H1 (cell line): ENCODE measurements at regions not wholly inside any gene's neighbourhood (a gene's known extent, or its start where the extent isn't known, plus 50 kb on each side); places are given as distances from the start of the nearest gene placed in this dataset.

Experiments used
- CTCF ChIA-PET: fragments of 300-600 bp; sonication (Branson Sonifier 250); formaldehyde crosslinking; loops from one replicate; lab custom pipeline; 2021; ENCODE audit not compliant: partially characterized antibody; lab: Charles Lee
- POLR2A ChIA-PET: fragments of 300-600 bp; sonication (Branson Sonifier 250); formaldehyde crosslinking; loops from one replicate; lab custom pipeline; 2021; ENCODE audit warnings: inconsistent platforms; ENCODE audit not compliant: partially characterized antibody; lab: Charles Lee
- DNase-seq, 2 experiments: peaks; one replicate each; pipeline versions ENCODE4 v3.0.0 to v3.0.0-alpha.2; 2010 to 2022; ENCODE audit warnings: low spot score in 2 of 2, low read depth in 1 of 2, mixed read lengths in 1 of 2
- FAIRE-seq: peaks from 2 replicates; lab custom pipeline; 2011; peaks lifted over from hg19 to GRCh38; lab: Jason Lieb, UNC
- H2AFZ ChIP-seq: 2 replicates; pipeline ENCODE4 v1.8.1; 2012; ENCODE audit warnings: low read length, inconsistent platforms
- H2AK5ac ChIP-seq: 2 replicates; pipeline ENCODE4 v1.6.1; 2013; ENCODE audit warnings: low read depth, low read length
- H2BK120ac ChIP-seq: replicated peaks from 2 replicates; pipeline ENCODE3; 2013; ENCODE audit warnings: low read depth, low read length, inconsistent platforms
- H2BK12ac ChIP-seq: 2 replicates; pipeline ENCODE4 v1.6.1; 2013; ENCODE audit warnings: low read depth, low read length
- H2BK15ac ChIP-seq: 2 replicates; pipeline ENCODE4 v1.6.1; 2013; ENCODE audit warnings: low read length
- H2BK20ac ChIP-seq: 2 replicates; pipeline ENCODE4 v1.6.1; 2013; ENCODE audit warnings: low read length
- H2BK5ac ChIP-seq: 2 replicates; pipeline ENCODE4 v1.6.1; 2013; ENCODE audit warnings: low read depth, low read length
- H3K14ac ChIP-seq: 2 replicates; pipeline ENCODE4 v1.6.1; 2013; ENCODE audit warnings: inconsistent platforms; ENCODE audit not compliant: insufficient read length
- H3K18ac ChIP-seq: 2 replicates; pipeline ENCODE4 v1.6.1; 2013; ENCODE audit warnings: low read length; ENCODE audit errors: extremely low read depth
- H3K23ac ChIP-seq: 2 replicates; pipeline ENCODE4 v1.6.1; 2013; ENCODE audit warnings: inconsistent platforms; ENCODE audit not compliant: insufficient read length
- H3K23me2 ChIP-seq: 2 replicates; pipeline ENCODE4 v1.6.1; 2013; ENCODE audit warnings: low read depth, low read length
- H3K27ac ChIP-seq: 2 replicates; pipeline ENCODE4 v1.6.1; 2011; ENCODE audit warnings: low read depth, low read length, inconsistent platforms
- H3K27me3 ChIP-seq, 4 experiments: replicated peaks in 1 of 4; 1 replicate in 1 of 4; 2 replicates in 3 of 4; pipeline versions ENCODE4 v1.6.1 to v1.8.1; 2011 to 2013; ENCODE audit warnings: low read length in 3 of 4, mild to moderate bottlenecking in 3 of 4, inconsistent platforms in 2 of 4, mixed read lengths in 2 of 4, moderate library complexity in 1 of 4; ENCODE audit not compliant: control insufficient read depth in 3 of 4, insufficient read depth in 3 of 4; ENCODE audit errors: extremely low read depth in 1 of 4
- H3K36me3 ChIP-seq, 4 experiments: 2 replicates each; pipeline versions ENCODE4 v1.6.1 to v1.8.1; 2011 to 2013; ENCODE audit warnings: mild to moderate bottlenecking in 4 of 4, low read length in 3 of 4, moderate library complexity in 2 of 4, control low read depth in 1 of 4, inconsistent platforms in 1 of 4; ENCODE audit not compliant: insufficient read depth in 4 of 4, control insufficient read depth in 2 of 4
- H3K4ac ChIP-seq: replicated peaks from 2 replicates; pipeline ENCODE3; 2013; ENCODE audit warnings: low read length, low read depth, mixed read lengths, inconsistent platforms; ENCODE audit not compliant: insufficient read length
- H3K4me1 ChIP-seq, 4 experiments: replicated peaks in 1 of 4; 1 replicate in 1 of 4; 2 replicates in 3 of 4; pipeline versions ENCODE4 v1.6.1 to v1.8.1; 2011 to 2013; ENCODE audit warnings: low read length in 3 of 4, inconsistent platforms in 2 of 4, mixed read lengths in 1 of 4; ENCODE audit not compliant: insufficient read depth in 4 of 4, control insufficient read depth in 3 of 4
- H3K4me2 ChIP-seq, 2 experiments: 2 replicates each; pipeline versions ENCODE4 v1.6.1 to v1.8.1; 2011 to 2013; ENCODE audit warnings: low read depth in 2 of 2, low read length in 2 of 2, control low read depth in 1 of 2, inconsistent platforms in 1 of 2, mild to moderate bottlenecking in 1 of 2; ENCODE audit not compliant: insufficient read depth in 1 of 2
- H3K4me3 ChIP-seq, 4 experiments: fragments of 200-600, 300-600 bp in 1 of 4; sonication (generic), shearing (Covaris generic), sonication (Bioruptor Twin) in 1 of 4; 2 replicates each; pipeline versions ENCODE4 v1.5.1 to v1.8.1; 2011 to 2016; ENCODE audit warnings: low read length in 4 of 4, low read depth in 3 of 4, control low read depth in 2 of 4, inconsistent platforms in 2 of 4, mild to moderate bottlenecking in 2 of 4, mixed read lengths in 1 of 4, moderate library complexity in 1 of 4; ENCODE audit not compliant: insufficient read depth in 2 of 4; ENCODE audit errors: extremely low read depth in 1 of 4
- H3K56ac ChIP-seq: replicated peaks from 2 replicates; pipeline ENCODE3; 2013; ENCODE audit warnings: low read depth, mild to moderate bottlenecking, mixed read lengths, low read length, inconsistent platforms; ENCODE audit not compliant: insufficient read length
- H3K79me1 ChIP-seq: 2 replicates; pipeline ENCODE4 v1.6.1; 2013; ENCODE audit warnings: low read depth, low read length, control low read depth
- H3K79me2 ChIP-seq, 2 experiments: 2 replicates each; pipeline versions ENCODE4 v1.6.1 to v1.8.1; 2012 to 2013; ENCODE audit warnings: low read length in 2 of 2, mild to moderate bottlenecking in 2 of 2, inconsistent platforms in 1 of 2; ENCODE audit not compliant: insufficient read depth in 2 of 2, control insufficient read depth in 1 of 2
- H3K9ac ChIP-seq, 4 experiments: replicated peaks in 1 of 4; 1 replicate in 1 of 4; 2 replicates in 3 of 4; pipeline versions ENCODE4 v1.6.1 to v1.8.1; 2011 to 2013; ENCODE audit warnings: low read depth in 3 of 4, low read length in 3 of 4, control low read depth in 2 of 4, mild to moderate bottlenecking in 2 of 4, moderate library complexity in 2 of 4, inconsistent platforms in 1 of 4; ENCODE audit errors: extremely low read depth in 1 of 4
- H3K9me3 ChIP-seq, 2 experiments: 2 replicates each; pipeline versions ENCODE4 v1.6.1 to v1.8.1; 2012 to 2013; ENCODE audit warnings: mild to moderate bottlenecking in 2 of 2, moderate library complexity in 2 of 2, control low read depth in 1 of 2, inconsistent platforms in 1 of 2, low read depth in 1 of 2, low read length in 1 of 2, mixed read lengths in 1 of 2; ENCODE audit not compliant: insufficient read depth in 2 of 2
- H4K20me1 ChIP-seq, 2 experiments: replicated peaks in 1 of 2; 2 replicates each; pipeline versions ENCODE3 to v1.8.1; 2011 to 2013; ENCODE audit warnings: inconsistent platforms in 2 of 2, low read length in 2 of 2, mild to moderate bottlenecking in 1 of 2; ENCODE audit not compliant: insufficient read depth in 2 of 2, control insufficient read depth in 1 of 2
- H4K5ac ChIP-seq: 2 replicates; pipeline ENCODE4 v1.6.1; 2013; ENCODE audit warnings: low read length, low read depth, mixed read lengths, inconsistent platforms; ENCODE audit not compliant: insufficient read length
- H4K8ac ChIP-seq: 2 replicates; pipeline ENCODE4 v1.8.0; 2013; ENCODE audit warnings: mild to moderate bottlenecking, moderate library complexity, low read length, inconsistent platforms; ENCODE audit not compliant: insufficient read depth; ENCODE audit errors: extremely low read depth
- H4K91ac ChIP-seq: replicated peaks from 2 replicates; pipeline ENCODE3; 2013; ENCODE audit warnings: low read length, mixed read lengths, inconsistent platforms; ENCODE audit not compliant: insufficient read length
- ATF2 ChIP-seq: IDR thresholded peaks from 2 replicates; pipeline ENCODE4 v1.6.1; 2012; ENCODE audit warnings: low read length, inconsistent platforms
- SIN3A ChIP-seq, 2 experiments: IDR thresholded peaks in 1 of 2; conservative IDR thresholded peaks in 1 of 2; 2 replicates each; pipeline ENCODE4 v1.6.1; 2011 to 2012; ENCODE audit warnings: low read length in 2 of 2, improper control_type of control experiment in 1 of 2, low read depth in 1 of 2, mild to moderate bottlenecking in 1 of 2

DNA sequence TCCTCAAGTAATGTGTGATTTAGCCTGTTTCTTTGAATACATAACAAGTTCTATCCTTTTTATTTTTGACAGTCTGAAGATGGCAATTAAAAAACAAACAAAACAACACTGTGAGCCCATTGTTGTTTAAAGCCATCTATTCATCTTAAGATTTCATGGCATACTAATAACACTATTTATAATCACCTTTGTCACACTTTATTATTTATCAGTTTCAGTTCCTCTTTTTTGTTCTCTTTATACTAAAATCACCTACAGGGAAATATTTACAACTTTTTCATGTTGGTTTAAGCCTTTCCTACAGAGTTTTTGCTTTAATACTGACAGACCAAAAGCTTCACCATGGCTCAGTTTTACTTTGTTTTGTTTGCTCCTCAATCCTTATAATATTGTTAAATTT, 247.4 kb upstream of the CTSO start:
- no peak overlapping the region for H3K9ac ChIP-seq
- H3K56ac ChIP-seq = no peak overlapping the region
- H2BK15ac ChIP-seq = no peak overlapping the region
- no peaks in the 10 kb centered on the region for H3K36me3 ChIP-seq
- H2BK12ac ChIP-seq = no peak overlapping the region
- H2BK120ac ChIP-seq = no peak overlapping the region
- H4K20me1 ChIP-seq = no peaks in the 10 kb centered on the region
- no peaks in the 10 kb centered on the region for H3K4me1 ChIP-seq
- no peak overlapping the region for H4K8ac ChIP-seq
- no peak overlapping the region for H3K23ac ChIP-seq
- no peak overlapping the region for H2BK5ac ChIP-seq
- POLR2A ChIA-PET = no interaction called here
- no peak for DNase-seq
- no peak overlapping the region for H3K4ac ChIP-seq
- no peaks in the 10 kb centered on the region for H3K79me1 ChIP-seq
- H2BK20ac ChIP-seq = no peak overlapping the region
- no peak overlapping the region for H3K18ac ChIP-seq
- H3K14ac ChIP-seq = no peak overlapping the region
- H4K91ac ChIP-seq = no peak overlapping the region
- H3K23me2 ChIP-seq = no peaks in the 10 kb centered on the region
- H3K4me3 ChIP-seq = no peak overlapping the region
- H2AK5ac ChIP-seq = no peak overlapping the region
- H2AFZ ChIP-seq = no peak overlapping the region
- no peaks in the 10 kb centered on the region for H3K27me3 ChIP-seq
- no peak overlapping the region for H4K5ac ChIP-seq
- no peak overlapping the region for H3K27ac ChIP-seq
- no peaks in the 10 kb centered on the region for H3K79me2 ChIP-seq
- no peak for FAIRE-seq
- CTCF ChIA-PET = no interaction called here
- no peak overlapping the region for H3K4me2 ChIP-seq
- H3K9me3 ChIP-seq = no peaks in the 10 kb centered on the region
- TF ChIP-seq SIN3A (conservative IDR thresholded peaks at IDR 0.05 in 1 of 2, IDR thresholded peaks at IDR 0.05 in 1 of 2; ENCODE audit: low read depth in 1 of 2, low read length in 2 of 2) (no peak), ATF2 (no peak)
